Loucy (cell line): ENCODE measurements at regions not wholly inside any gene's neighbourhood (a gene's known extent, or its start where the extent isn't known, plus 50 kb on each side); places are given as distances from the start of the nearest gene placed in this dataset.
"Not testable (repeated sequence)": the region's sequence is repeated elsewhere in the genome, so short reads cannot be mapped to it uniquely, and the experiment has no call there.

ENCODE experiments used
- H2AFZ ChIP-seq: fragments of 200-600 bp; sonication (generic); 2 replicates; pipeline ENCODE4 v1.6.0; 2016; ENCODE audit warnings: antibody characterized with exemption, mild to moderate bottlenecking, low read length, moderate library complexity
- H3F3A ChIP-seq: fragments of 200-600 bp; 2 replicates; pipeline ENCODE4 v1.6.0; 2016; ENCODE audit warnings: antibody characterized with exemption, low read depth, mild to moderate bottlenecking
- H3K27me3 ChIP-seq: fragments of 200-600 bp; sonication (generic); 2 replicates; pipeline ENCODE4 v1.6.1; 2014; ENCODE audit warnings: low read length, mild to moderate bottlenecking; ENCODE audit not compliant: insufficient read depth, poor library complexity, severe bottlenecking
- H3K36me3 ChIP-seq: fragments of 200-600 bp; sonication (generic); 2 replicates; pipeline ENCODE4 v1.6.1; 2016; ENCODE audit warnings: low read length; ENCODE audit not compliant: insufficient read depth
- H3K4me1 ChIP-seq: fragments of 200-600 bp; sonication (generic); 2 replicates; pipeline ENCODE4 v1.5.1; 2014; ENCODE audit warnings: low read length, mild to moderate bottlenecking; ENCODE audit not compliant: insufficient read depth, poor library complexity, severe bottlenecking
- H3K4me2 ChIP-seq: fragments of 200-600 bp; sonication (generic); 2 replicates; pipeline ENCODE4 v1.6.0; 2014; ENCODE audit warnings: antibody characterized with exemption, low read length, low read depth, mild to moderate bottlenecking; ENCODE audit not compliant: poor library complexity, severe bottlenecking
- H3K4me3 ChIP-seq: fragments of 200-600 bp; sonication (generic); 2 replicates; pipeline ENCODE4 v1.5.1; 2014; ENCODE audit warnings: low read length, mild to moderate bottlenecking, mixed read lengths; ENCODE audit not compliant: poor library complexity, severe bottlenecking
- H3K79me2 ChIP-seq: fragments of 200-600 bp; sonication (generic); 2 replicates; pipeline ENCODE4 v1.6.1; 2014; ENCODE audit warnings: low read length; ENCODE audit not compliant: insufficient read depth
- H3K9ac ChIP-seq: fragments of 200-600 bp; sonication (generic); 2 replicates; pipeline ENCODE4 v1.6.0; 2014; ENCODE audit warnings: mild to moderate bottlenecking, low read depth, low read length, moderate library complexity; ENCODE audit not compliant: poor library complexity, severe bottlenecking
- H3K9me2 ChIP-seq: fragments of 200-600 bp; sonication (generic); replicated peaks from 2 replicates; pipeline ENCODE4 v1.6.1; 2016; ENCODE audit warnings: low read depth, low read length, mixed read lengths
- H3K9me3 ChIP-seq: fragments of 200-600 bp; sonication (generic); 2 replicates; pipeline ENCODE4 v1.6.1; 2014; ENCODE audit warnings: mild to moderate bottlenecking, antibody characterized with exemption, low read length, low read depth; ENCODE audit not compliant: insufficient read depth
- H4K20me1 ChIP-seq: fragments of 200-600 bp; sonication (generic); 2 replicates; pipeline ENCODE4 v1.6.0; 2014; ENCODE audit warnings: antibody characterized with exemption, low read length, mild to moderate bottlenecking; ENCODE audit not compliant: insufficient read depth, poor library complexity, severe bottlenecking
- TF ChIP-seq, protein P1 (sequence below): fragments of 200-600 bp; sonication (generic); conservative IDR thresholded peaks from 2 replicates; pipeline ENCODE4 v1.5.1; 2014; ENCODE audit warnings: mild to moderate bottlenecking, antibody characterized with exemption, low read length

- not testable (repeated sequence) for H3K4me1 ChIP-seq, H3K4me2 ChIP-seq
Measured at GRCh38 chr7:35931551-35931950, 130.7 kb downstream of the SEPTIN7 start.

DNA sequence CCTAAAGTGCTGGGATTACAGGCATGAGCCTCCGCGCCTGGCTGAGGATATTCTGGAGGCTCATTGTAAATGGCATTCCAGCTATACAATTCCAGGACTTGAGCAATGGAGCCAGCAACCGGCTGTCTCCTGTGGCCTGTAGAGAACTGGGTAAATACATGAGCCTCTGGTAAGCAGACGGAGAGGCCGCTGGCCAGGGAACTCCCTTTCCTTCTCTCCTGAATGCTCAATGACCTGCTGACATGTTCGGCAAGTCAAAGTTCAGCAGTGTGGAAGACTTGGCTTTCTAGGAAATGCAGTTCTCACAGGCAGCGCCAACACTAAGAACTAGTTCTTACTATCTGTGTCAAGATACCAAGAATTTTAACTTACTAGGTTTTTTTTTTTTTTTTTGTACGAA, 139.8 kb downstream of the SEPTIN7 start:
- not testable (repeated sequence) for H3K27me3 ChIP-seq

More at GRCh38 chr7:35931551-35931950, 130.7 kb downstream of the SEPTIN7 start:
- H3F3A ChIP-seq, H3K27me3 ChIP-seq, H2AFZ ChIP-seq, H3K79me2 ChIP-seq, H3K9me2 ChIP-seq, H3K36me3 ChIP-seq, H3K4me3 ChIP-seq, H3K9ac ChIP-seq, H4K20me1 ChIP-seq, H3K9me3 ChIP-seq: not testable (repeated sequence)

DNA sequence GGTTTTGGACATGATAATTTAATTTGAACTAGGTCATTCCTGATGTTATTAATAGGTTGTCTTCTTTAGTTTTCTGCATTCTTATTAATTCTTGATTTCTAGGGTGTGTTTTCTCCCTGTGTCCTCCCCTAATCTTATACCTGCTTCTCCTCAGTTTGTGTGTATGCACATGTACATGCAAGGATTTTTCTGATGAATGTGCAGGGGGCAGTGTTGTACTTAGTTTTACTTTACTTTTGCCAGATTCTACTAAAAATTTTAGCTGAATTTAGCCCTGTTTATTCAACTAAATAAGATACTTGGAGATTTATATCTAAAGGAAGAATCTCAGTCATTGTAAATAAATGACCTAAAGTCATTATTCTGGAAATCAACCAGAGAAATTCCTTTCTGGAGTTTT, 144.8 kb downstream of the SEPTIN7 start:
- not testable (repeated sequence) for H3K36me3 ChIP-seq, H4K20me1 ChIP-seq, H3K9me2 ChIP-seq, H3K4me1 ChIP-seq, H3K27me3 ChIP-seq, H3K4me2 ChIP-seq, H3K4me3 ChIP-seq, H2AFZ ChIP-seq, H3K79me2 ChIP-seq, H3K9ac ChIP-seq, H3F3A ChIP-seq, H3K9me3 ChIP-seq
- TF ChIP-seq, protein P1, sequence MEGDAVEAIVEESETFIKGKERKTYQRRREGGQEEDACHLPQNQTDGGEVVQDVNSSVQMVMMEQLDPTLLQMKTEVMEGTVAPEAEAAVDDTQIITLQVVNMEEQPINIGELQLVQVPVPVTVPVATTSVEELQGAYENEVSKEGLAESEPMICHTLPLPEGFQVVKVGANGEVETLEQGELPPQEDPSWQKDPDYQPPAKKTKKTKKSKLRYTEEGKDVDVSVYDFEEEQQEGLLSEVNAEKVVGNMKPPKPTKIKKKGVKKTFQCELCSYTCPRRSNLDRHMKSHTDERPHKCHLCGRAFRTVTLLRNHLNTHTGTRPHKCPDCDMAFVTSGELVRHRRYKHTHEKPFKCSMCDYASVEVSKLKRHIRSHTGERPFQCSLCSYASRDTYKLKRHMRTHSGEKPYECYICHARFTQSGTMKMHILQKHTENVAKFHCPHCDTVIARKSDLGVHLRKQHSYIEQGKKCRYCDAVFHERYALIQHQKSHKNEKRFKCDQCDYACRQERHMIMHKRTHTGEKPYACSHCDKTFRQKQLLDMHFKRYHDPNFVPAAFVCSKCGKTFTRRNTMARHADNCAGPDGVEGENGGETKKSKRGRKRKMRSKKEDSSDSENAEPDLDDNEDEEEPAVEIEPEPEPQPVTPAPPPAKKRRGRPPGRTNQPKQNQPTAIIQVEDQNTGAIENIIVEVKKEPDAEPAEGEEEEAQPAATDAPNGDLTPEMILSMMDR = peak; percentile 28

More for the DNA sequence above, 139.8 kb downstream of the SEPTIN7 start:
- not testable (repeated sequence) for H3F3A ChIP-seq, H3K9me3 ChIP-seq, H4K20me1 ChIP-seq, H3K4me3 ChIP-seq, H3K36me3 ChIP-seq, H3K79me2 ChIP-seq, H3K4me1 ChIP-seq, H3K4me2 ChIP-seq, H2AFZ ChIP-seq, H3K9me2 ChIP-seq, H3K9ac ChIP-seq

GRCh38 chr7:35955735-35956134, 154.9 kb downstream of the SEPTIN7 start:
- not testable (repeated sequence) for H4K20me1 ChIP-seq, H3K27me3 ChIP-seq, H3K79me2 ChIP-seq, H3K9ac ChIP-seq, H3K9me3 ChIP-seq, H3K9me2 ChIP-seq, H3K4me2 ChIP-seq, H3K4me3 ChIP-seq, H2AFZ ChIP-seq, H3K4me1 ChIP-seq, H3K36me3 ChIP-seq, H3F3A ChIP-seq

DNA sequence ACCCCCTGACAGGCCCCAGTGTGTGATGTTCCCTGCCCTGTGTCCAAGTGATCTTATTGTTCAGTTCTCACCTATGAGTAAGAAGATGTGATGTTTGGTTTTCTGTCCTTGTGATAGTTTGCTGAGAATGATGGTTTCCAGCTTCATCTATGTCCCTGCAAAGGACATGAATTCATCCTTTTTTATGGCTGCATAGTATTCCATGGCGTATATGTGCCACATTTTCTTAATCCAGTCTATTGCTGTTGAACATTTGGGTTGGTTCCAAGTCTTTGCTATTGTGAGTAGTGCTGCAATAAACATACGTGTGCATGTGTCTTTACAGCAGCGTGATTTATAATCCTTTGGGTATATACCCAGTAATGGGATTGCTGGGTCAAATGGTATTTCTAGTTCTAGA, 156.1 kb downstream of the SEPTIN7 start:
- H3F3A ChIP-seq, H3K9me2 ChIP-seq, H3K4me3 ChIP-seq, H3K79me2 ChIP-seq, H2AFZ ChIP-seq, H3K9me3 ChIP-seq, H4K20me1 ChIP-seq, H3K36me3 ChIP-seq, H3K4me1 ChIP-seq, H3K9ac ChIP-seq, H3K27me3 ChIP-seq, H3K4me2 ChIP-seq: not testable (repeated sequence)

DNA sequence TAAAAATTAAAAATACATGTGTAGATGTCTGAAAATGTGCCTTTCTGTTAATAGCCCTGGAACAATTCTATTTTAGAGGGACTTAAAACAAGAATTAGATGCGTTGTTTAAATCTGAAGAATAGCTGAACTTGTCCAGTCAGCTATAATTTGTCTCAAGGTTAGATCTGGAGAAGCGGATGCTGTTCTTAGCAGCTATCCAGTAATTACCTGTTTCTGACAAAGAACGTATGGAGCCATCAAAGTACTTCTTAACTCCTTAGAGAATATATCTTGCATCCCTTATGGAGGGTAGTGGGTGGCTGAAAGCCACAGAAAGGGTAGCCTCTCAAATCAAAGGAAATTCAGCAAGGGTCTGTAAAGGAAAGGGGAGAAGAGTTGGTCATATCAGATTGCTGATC, 160.4 kb downstream of the SEPTIN7 start:
- not testable (repeated sequence) for H3F3A ChIP-seq

GRCh38 chr7:35962607-35963006, 161.8 kb downstream of the SEPTIN7 start:
- H2AFZ ChIP-seq, H4K20me1 ChIP-seq, H3K4me3 ChIP-seq, H3K9me3 ChIP-seq, H3K9me2 ChIP-seq, H3K9ac ChIP-seq, H3K27me3 ChIP-seq, H3K36me3 ChIP-seq, H3K79me2 ChIP-seq, H3K4me2 ChIP-seq, H3K4me1 ChIP-seq, H3F3A ChIP-seq: not testable (repeated sequence)

More for the DNA sequence above, 160.4 kb downstream of the SEPTIN7 start:
- H2AFZ ChIP-seq, H3K9me3 ChIP-seq, H3K9me2 ChIP-seq, H3K79me2 ChIP-seq, H3K4me1 ChIP-seq, H3K36me3 ChIP-seq, H3K9ac ChIP-seq, H3K4me3 ChIP-seq, H3K27me3 ChIP-seq, H4K20me1 ChIP-seq, H3K4me2 ChIP-seq: not testable (repeated sequence)
